GM06990 (cell line): ENCODE measurements at regions not wholly inside any gene's neighbourhood (a gene's known extent, or its start where the extent isn't known, plus 50 kb on each side); places are given as distances from the start of the nearest gene placed in this dataset.

Experiments used
- DNase-seq: peaks from one replicate; pipeline ENCODE4 v3.0.0-alpha.2; 2011; ENCODE audit not compliant: insufficient read length; ENCODE audit errors: extremely low read depth
- H3K27me3 ChIP-seq: replicated peaks from 2 replicates; pipeline ENCODE4 v1.6.0; 2011; ENCODE audit warnings: low read length; ENCODE audit not compliant: control insufficient read depth, insufficient read depth
- H3K36me3 ChIP-seq: 2 replicates; pipeline ENCODE4 v1.5.1; 2011; ENCODE audit warnings: low read length; ENCODE audit not compliant: control insufficient read depth, insufficient read depth
- H3K4me3 ChIP-seq: replicated peaks from 2 replicates; pipeline ENCODE4 v1.5.1; 2011; ENCODE audit warnings: low read depth, mild to moderate bottlenecking, control low read depth, low read length
- CTCF ChIP-seq: IDR thresholded peaks from 2 replicates; pipeline ENCODE4 v1.5.1; 2011; ENCODE audit warnings: low read length, control low read depth, mild to moderate bottlenecking, inconsistent platforms; ENCODE audit not compliant: insufficient read depth, poor library complexity, severe bottlenecking

- TF ChIP-seq CTCF: no peak
- H3K27me3 ChIP-seq: no peaks in the 10 kb centered on the region
- H3K4me3 ChIP-seq: no peak overlapping the region
- DNase-seq: no peak
- no peaks in the 10 kb centered on the region for H3K36me3 ChIP-seq
Measured at GRCh38 chr1:214946615-214947014, 135.9 kb upstream of the KCNK2 start.

- H3K36me3 ChIP-seq: no peaks in the 10 kb centered on the region
- no peak for DNase-seq
- H3K27me3 ChIP-seq: no peaks in the 10 kb centered on the region
- no peak for TF ChIP-seq CTCF
- no peak overlapping the region for H3K4me3 ChIP-seq
Measured at GRCh38 chr1:214952648-214953047, 129.9 kb upstream of the KCNK2 start.

- no peak for TF ChIP-seq CTCF
- no peak overlapping the region for H3K4me3 ChIP-seq
- no peak for DNase-seq
- no peaks in the 10 kb centered on the region for H3K36me3 ChIP-seq
- no peaks in the 10 kb centered on the region for H3K27me3 ChIP-seq
Measured at GRCh38 chr1:214953901-214954616, 128.5 kb upstream of the KCNK2 start.

GRCh38 chr1:214954617-214954949 is 128.0 kb upstream of the KCNK2 start:
- Histone ChIP-seq H3K36me3 (no peaks in the 10 kb centered on the region), H3K27me3 (no peaks in the 10 kb centered on the region), H3K4me3 (no peak overlapping the region)
- no peak for TF ChIP-seq CTCF
- DNase-seq: no peak

GRCh38 chr1:214957330-214958137 is 125.0 kb upstream of the KCNK2 start:
- no peak for DNase-seq
- Histone ChIP-seq H3K4me3 (no peak overlapping the region), H3K27me3 (no peaks in the 10 kb centered on the region), H3K36me3 (no peaks in the 10 kb centered on the region)
- no peak for TF ChIP-seq CTCF
